ENCODE measurements at regions not wholly inside any gene's neighbourhood (a gene's known extent, or its start where the extent isn't known, plus 50 kb on each side); places are given as distances from the start of the nearest gene placed in this dataset.

- no peaks in the 10 kb centered on the region for H3K9me2 ChIP-seq (replicated peaks; ENCODE audit: low read length)
- H3F3A ChIP-seq (ENCODE audit: low read length, unreplicated experiment): no peaks in the 10 kb centered on the region
- DNase-seq (no peak), ATAC-seq (no peak)
- H3K9me3 ChIP-seq (ENCODE audit: low read length): no peaks in the 10 kb centered on the region
- CTCF ChIA-PET: no interaction called here
- no peaks in the 10 kb centered on the region for H3K36me3 ChIP-seq (ENCODE audit: low read depth, low read length)
- H3K4me1 ChIP-seq (ENCODE audit: insufficient read depth, low read length): no peaks in the 10 kb centered on the region
- no peaks in the 10 kb centered on the region for H4K20me1 ChIP-seq (ENCODE audit: low read length)
- H3K4me3 ChIP-seq (ENCODE audit: low read length): no peak overlapping the region
- POLR2A ChIA-PET (ENCODE audit: unreplicated experiment): no interaction called here
- BruUV-seq (replicated peaks): no TSS peak
- intact Hi-C loops (cut with micrococcal nuclease): no loop called here
- H3K9ac ChIP-seq (ENCODE audit: low read length): no peak overlapping the region
- no peak overlapping the region for H2AFZ ChIP-seq (ENCODE audit: low read length)
- no peak overlapping the region for H3K4me2 ChIP-seq (ENCODE audit: low read length)
- H3K27ac ChIP-seq (ENCODE audit: low read length): no peak overlapping the region
- TF ChIP-seq CTCF (conservative IDR thresholded peaks at IDR 0.05; ENCODE audit: low read depth, low read length): no peak
- TF ChIP-seq EZH2 (IDR thresholded peaks at IDR 0.05; ENCODE audit: low read length, unreplicated experiment): no peak
- TF ChIP-seq EZH2phosphoT487 (IDR thresholded peaks at IDR 0.05; ENCODE audit: borderline replicate concordance, low read length): no peak
- no peaks in the 10 kb centered on the region for H3K79me2 ChIP-seq (ENCODE audit: low read length)
- no peaks in the 10 kb centered on the region for H3K27me3 ChIP-seq (ENCODE audit: low read length)
Observed at GRCh38 chr13:21316376-21316775, 139.9 kb downstream of the MRPL57 start.

GRCh38 chr13:21318891-21319532 lies 140.1 kb downstream of the ZDHHC20 start:
- intact Hi-C loops (cut with micrococcal nuclease): no loop called here
- H3K27ac ChIP-seq (ENCODE audit: low read length): no peak overlapping the region
- no peaks in the 10 kb centered on the region for H3K4me1 ChIP-seq (ENCODE audit: insufficient read depth, low read length)
- H3F3A ChIP-seq (ENCODE audit: low read length, unreplicated experiment): no peaks in the 10 kb centered on the region
- H3K4me2 ChIP-seq (ENCODE audit: low read length): no peak overlapping the region
- no peak overlapping the region for H3K4me3 ChIP-seq (ENCODE audit: low read length)
- BruUV-seq (replicated peaks): no TSS peak
- CTCF ChIA-PET: no interaction called here
- no peak for DNase-seq
- no peaks in the 10 kb centered on the region for H3K36me3 ChIP-seq (ENCODE audit: low read depth, low read length)
- no peaks in the 10 kb centered on the region for H4K20me1 ChIP-seq (ENCODE audit: low read length)
- H3K27me3 ChIP-seq (ENCODE audit: low read length): no peaks in the 10 kb centered on the region
- no peak for TF ChIP-seq EZH2phosphoT487 (IDR thresholded peaks at IDR 0.05; ENCODE audit: borderline replicate concordance, low read length)
- TF ChIP-seq EZH2 (IDR thresholded peaks at IDR 0.05; ENCODE audit: low read length, unreplicated experiment): no peak
- TF ChIP-seq CTCF (conservative IDR thresholded peaks at IDR 0.05; ENCODE audit: low read depth, low read length): no peak
- H3K9me2 ChIP-seq (replicated peaks; ENCODE audit: low read length): no peaks in the 10 kb centered on the region
- ATAC-seq: no peak
- no peaks in the 10 kb centered on the region for H3K9me3 ChIP-seq (ENCODE audit: low read length)
- H2AFZ ChIP-seq (ENCODE audit: low read length): no peak overlapping the region
- H3K9ac ChIP-seq (ENCODE audit: low read length): no peak overlapping the region
- POLR2A ChIA-PET (ENCODE audit: unreplicated experiment): no interaction called here
- no peaks in the 10 kb centered on the region for H3K79me2 ChIP-seq (ENCODE audit: low read length)

GRCh38 chr13:21319869-21320641 lies 139.0 kb downstream of the ZDHHC20 start:
- DNase-seq: no peak
- H3K36me3 ChIP-seq (ENCODE audit: low read depth, low read length): no peaks in the 10 kb centered on the region
- no peak overlapping the region for H3K9ac ChIP-seq (ENCODE audit: low read length)
- no peak for ATAC-seq
- no peak overlapping the region for H3K4me3 ChIP-seq (ENCODE audit: low read length)
- ChIA-PET POLR2A (ENCODE audit: unreplicated experiment) (no interaction called here), CTCF (no interaction called here)
- no peaks in the 10 kb centered on the region for H3K9me3 ChIP-seq (ENCODE audit: low read length)
- no peaks in the 10 kb centered on the region for H3F3A ChIP-seq (ENCODE audit: low read length, unreplicated experiment)
- no peaks in the 10 kb centered on the region for H3K79me2 ChIP-seq (ENCODE audit: low read length)
- no TSS peak for BruUV-seq (replicated peaks)
- no peak overlapping the region for H2AFZ ChIP-seq (ENCODE audit: low read length)
- H3K27ac ChIP-seq (ENCODE audit: low read length): no peak overlapping the region
- no peaks in the 10 kb centered on the region for H3K9me2 ChIP-seq (replicated peaks; ENCODE audit: low read length)
- TF ChIP-seq CTCF (conservative IDR thresholded peaks at IDR 0.05; ENCODE audit: low read depth, low read length) (no peak), EZH2 (IDR thresholded peaks at IDR 0.05; ENCODE audit: low read length, unreplicated experiment) (no peak)
- H3K4me2 ChIP-seq (ENCODE audit: low read length): no peak overlapping the region
- H3K27me3 ChIP-seq (ENCODE audit: low read length): no peaks in the 10 kb centered on the region
- H3K4me1 ChIP-seq (ENCODE audit: insufficient read depth, low read length): no peaks in the 10 kb centered on the region
- intact Hi-C loops (cut with micrococcal nuclease): no loop called here
- H4K20me1 ChIP-seq (ENCODE audit: low read length): no peaks in the 10 kb centered on the region

Data from PC-3 (cell line).